Common myeloid progenitor, CD34-positive (primary cell): ENCODE measurements at regions not wholly inside any gene's neighbourhood (a gene's known extent, or its start where the extent isn't known, plus 50 kb on each side); places are given as distances from the start of the nearest gene placed in this dataset.

Experiments used
- CTCF ChIA-PET: fragments of 350-600 bp; sonication (Branson Sonifier 250); formaldehyde crosslinking; loops from one replicate; lab custom pipeline; 2021; ENCODE audit warnings: antibody characterized with exemption; lab: Charles Lee
- POLR2A ChIA-PET: fragments of 350-600 bp; sonication (Branson Sonifier 250); formaldehyde crosslinking; loops from one replicate; lab custom pipeline; 2021; ENCODE audit warnings: antibody characterized with exemption; lab: Charles Lee
- DNase-seq, 3 donors: peaks; one replicate each; pipeline versions ENCODE4 v3.0.0 to v3.0.0-alpha.2; 2013
- H3K27ac ChIP-seq, 2 experiments: 1 replicate in 1 of 2; 2 replicates in 1 of 2; pipeline ENCODE4 v1.7.0; 2013; ENCODE audit warnings: inconsistent platforms in 2 of 2, low read length in 2 of 2, mild to moderate bottlenecking in 2 of 2, low read depth in 1 of 2, moderate library complexity in 1 of 2; ENCODE audit not compliant: severe bottlenecking in 2 of 2, insufficient read depth in 1 of 2, poor library complexity in 1 of 2
- H3K27me3 ChIP-seq, 5 experiments: replicated peaks in 2 of 5; 1 replicate in 3 of 5; 2 replicates in 2 of 5; pipeline versions ENCODE4 v1.6.1 to v1.7.0; 2013; ENCODE audit warnings: low read length in 4 of 5, mild to moderate bottlenecking in 2 of 5, moderate library complexity in 2 of 5, inconsistent platforms in 1 of 5; ENCODE audit not compliant: insufficient read depth in 5 of 5, control insufficient read depth in 4 of 5
- H3K36me3 ChIP-seq, 4 experiments: 1 replicate in 2 of 4; 2 replicates in 2 of 4; pipeline versions ENCODE4 v1.6.1 to v1.7.0; 2013; ENCODE audit warnings: low read length in 3 of 4, control low read depth in 1 of 4, mild to moderate bottlenecking in 1 of 4; ENCODE audit not compliant: control insufficient read depth in 4 of 4, insufficient read depth in 4 of 4
- H3K4me1 ChIP-seq, 4 experiments: 1 replicate in 3 of 4; 2 replicates in 1 of 4; pipeline versions ENCODE4 v1.6.1 to v1.7.1; 2013; ENCODE audit warnings: low read length in 3 of 4, mild to moderate bottlenecking in 3 of 4, control low read depth in 1 of 4, inconsistent platforms in 1 of 4, moderate library complexity in 1 of 4; ENCODE audit not compliant: control insufficient read depth in 4 of 4, insufficient read depth in 4 of 4; ENCODE audit errors: control extremely low read depth in 1 of 4
- H3K4me3 ChIP-seq, 7 experiments: 1 replicate in 4 of 7; 2 replicates in 3 of 7; pipeline versions ENCODE4 v1.5.1 to v1.7.0; 2013; ENCODE audit warnings: mild to moderate bottlenecking in 7 of 7, low read length in 6 of 7, moderate library complexity in 6 of 7, inconsistent platforms in 2 of 7, low read depth in 2 of 7, control low read depth in 1 of 7; ENCODE audit not compliant: insufficient read depth in 4 of 7, control insufficient read depth in 1 of 7; ENCODE audit errors: extremely low read depth in 1 of 7
- H3K9me3 ChIP-seq, 5 experiments: 1 replicate in 4 of 5; 2 replicates in 1 of 5; pipeline versions ENCODE4 v1.6.1 to v1.7.1; 2013; ENCODE audit warnings: low read length in 4 of 5, mild to moderate bottlenecking in 2 of 5, inconsistent platforms in 1 of 5, low read depth in 1 of 5, moderate library complexity in 1 of 5; ENCODE audit not compliant: control insufficient read depth in 4 of 5, insufficient read depth in 2 of 5; ENCODE audit errors: control extremely low read depth in 1 of 5
- WGBS: methylation state at CpG from one replicate; pipeline ENCODE4 v1.1.5; 2013; ENCODE audit not compliant: insufficient coverage; 5-methylcytosine and 5-hydroxymethylcytosine counted together

DNA sequence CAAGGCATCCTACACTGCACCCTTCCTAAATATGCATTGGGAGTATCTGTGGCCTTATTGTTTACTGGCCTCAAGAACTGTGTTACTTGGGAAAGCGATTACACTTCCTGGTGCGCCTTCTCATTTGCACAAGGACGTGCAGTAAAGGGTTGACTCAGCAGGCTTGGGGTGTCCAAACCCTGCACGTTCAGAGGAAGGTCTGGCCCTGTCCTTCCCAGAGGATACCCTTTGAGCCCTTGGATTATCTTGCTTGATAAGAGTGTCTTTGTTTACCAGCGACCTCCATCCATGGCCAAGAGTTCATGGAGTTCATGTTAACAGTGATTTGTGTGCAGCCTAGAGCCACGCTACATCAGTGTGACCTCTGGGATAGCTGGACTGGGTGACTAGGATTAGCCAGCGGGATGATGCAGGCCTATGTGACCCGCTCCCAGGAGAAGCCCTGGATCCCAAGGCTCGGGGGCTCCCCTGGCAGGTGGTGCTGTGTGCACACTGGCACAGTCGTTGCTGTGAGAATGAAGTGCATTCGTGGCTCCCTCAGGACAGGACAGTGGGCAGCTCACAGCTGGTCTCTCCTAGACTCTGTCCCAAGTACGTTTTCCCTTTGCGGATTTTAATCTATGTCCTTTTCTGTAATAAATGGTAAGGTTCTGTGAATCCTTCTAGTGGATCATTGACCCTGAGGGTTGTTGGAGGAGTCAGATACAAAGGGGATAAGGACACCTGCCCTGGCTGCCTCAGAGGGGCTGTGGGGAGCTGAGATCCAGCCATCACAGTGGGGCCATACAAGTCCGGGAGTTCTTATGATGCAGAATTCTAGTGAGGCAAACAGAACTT lies 73.5 kb downstream of the TTLL2 start:
- no peak overlapping the region for H3K27ac ChIP-seq
- H3K9me3 ChIP-seq, result no peaks in the 10 kb centered on the region
- no peak for DNase-seq
- ChIA-PET POLR2A (no interaction called here), CTCF (no interaction called here)
- H3K4me1 ChIP-seq, result no peaks in the 10 kb centered on the region
- H3K27me3 ChIP-seq, result peaks cover 0 to 19% (median 0%) of the 10 kb centered on the region in 5 experiments
- H3K36me3 ChIP-seq, result no peaks in the 10 kb centered on the region
- no peak overlapping the region for H3K4me3 ChIP-seq
- 96% methylated on average over 13 of the region's 14 CpGs for WGBS

DNA sequence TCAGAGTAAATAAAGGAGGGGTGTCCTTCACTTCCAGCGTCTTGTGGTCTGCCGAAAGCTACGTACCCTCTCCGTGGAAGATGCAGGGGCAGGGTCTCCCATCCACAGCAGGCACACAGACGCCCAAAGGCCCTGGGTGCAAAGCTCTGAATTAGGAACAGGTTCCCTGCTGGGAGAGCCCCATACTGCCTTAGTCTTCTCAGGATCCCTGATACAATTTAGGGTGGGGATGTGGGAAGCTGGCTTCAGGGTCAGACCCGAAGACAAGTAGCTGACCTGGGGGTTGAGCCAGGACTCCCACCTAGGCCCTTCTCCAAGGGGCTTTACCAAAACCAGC lies 74.1 kb downstream of the TTLL2 start:
- WGBS, result 100% methylated on average over 5 of the region's 6 CpGs
- no peak for DNase-seq
- H3K27ac ChIP-seq, result no peak overlapping the region
- no peaks in the 10 kb centered on the region for H3K9me3 ChIP-seq
- H3K27me3 ChIP-seq, result peaks cover 0 to 23% (median 0%) of the 10 kb centered on the region in 5 experiments
- ChIA-PET POLR2A (interaction anchor here (0.5 kb wide), 1 partner anchor 1538 kb away, joined by 3 read pairs; no protein-coding TSS in a partner anchor), CTCF (no interaction called here)
- no peaks in the 10 kb centered on the region for H3K36me3 ChIP-seq
- H3K4me1 ChIP-seq, result no peaks in the 10 kb centered on the region
- no peak overlapping the region for H3K4me3 ChIP-seq

DNA sequence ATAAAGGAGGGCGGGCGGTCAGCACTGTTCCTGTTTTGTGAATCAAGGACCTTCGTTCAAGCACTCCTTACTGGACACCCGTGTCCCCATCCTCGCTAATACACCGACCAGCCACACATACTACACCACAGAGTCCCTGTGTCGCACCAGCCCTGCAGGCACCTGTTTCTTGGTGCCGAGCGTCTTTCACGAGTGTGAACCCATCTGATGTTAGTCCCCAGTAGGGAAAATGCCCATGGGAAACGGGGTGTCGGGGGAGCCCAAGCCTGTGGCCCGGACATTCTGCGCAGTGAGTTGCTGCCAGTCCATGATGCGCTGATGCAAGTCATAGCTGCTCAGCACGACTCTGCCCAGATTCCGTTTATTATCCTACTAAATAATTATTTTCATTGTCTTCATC lies 74.7 kb downstream of the TTLL2 start:
- no peaks in the 10 kb centered on the region for H3K4me1 ChIP-seq
- H3K27me3 ChIP-seq, result peaks cover 0 to 29% (median 0%) of the 10 kb centered on the region in 5 experiments
- H3K36me3 ChIP-seq, result no peaks in the 10 kb centered on the region
- ChIA-PET POLR2A (interaction anchor here (0.5 kb wide), 1 partner anchor 1538 kb away, joined by 3 read pairs; no protein-coding TSS in a partner anchor), CTCF (no interaction called here)
- no peak overlapping the region for H3K27ac ChIP-seq
- H3K9me3 ChIP-seq, result no peaks in the 10 kb centered on the region
- DNase-seq, result no peak
- no peak overlapping the region for H3K4me3 ChIP-seq
- 96% methylated on average over 14 of the region's 17 CpGs for WGBS

DNA sequence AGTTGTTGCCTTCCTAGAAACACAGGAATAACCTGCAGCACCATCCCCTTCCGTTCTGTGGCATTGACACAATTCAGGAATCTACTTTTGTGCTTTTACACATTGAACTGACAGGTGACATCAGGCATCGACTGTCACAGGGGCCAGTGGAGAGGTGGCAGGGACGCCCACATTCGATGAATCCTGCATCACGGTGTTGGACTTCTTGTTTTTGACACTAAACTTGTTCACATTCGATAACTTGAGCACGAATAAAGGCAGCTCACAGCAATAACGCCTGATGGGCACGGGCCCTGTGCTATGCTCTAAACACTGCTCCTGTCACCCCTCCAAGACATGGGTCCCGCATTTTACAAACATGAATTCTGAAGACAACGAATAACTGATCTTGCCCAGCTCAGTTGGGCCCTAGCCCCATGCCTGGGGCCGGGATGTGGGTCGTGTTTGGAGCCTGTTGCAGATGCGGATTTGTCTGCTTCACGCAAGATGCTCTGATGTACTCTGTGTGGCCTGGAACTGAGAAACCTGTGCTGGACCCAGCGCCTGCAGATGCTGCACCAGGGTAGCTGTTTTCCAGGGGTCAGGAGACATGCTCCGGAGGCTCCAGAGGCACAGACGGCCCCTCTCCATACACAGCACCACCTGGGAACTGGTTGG lies 75.7 kb downstream of the TTLL2 start:
- Histone ChIP-seq H3K27ac (no peak overlapping the region), H3K27me3 (peaks cover 0 to 35% (median 4%) of the 10 kb centered on the region in 5 experiments), H3K9me3 (no peaks in the 10 kb centered on the region), H3K4me3 (no peak overlapping the region), H3K36me3 (no peaks in the 10 kb centered on the region), H3K4me1 (no peaks in the 10 kb centered on the region)
- CTCF ChIA-PET, result no interaction called here
- 97% methylated on average over 16 of the region's 18 CpGs for WGBS
- DNase-seq, result no peak
- POLR2A ChIA-PET, result no interaction called here

DNA sequence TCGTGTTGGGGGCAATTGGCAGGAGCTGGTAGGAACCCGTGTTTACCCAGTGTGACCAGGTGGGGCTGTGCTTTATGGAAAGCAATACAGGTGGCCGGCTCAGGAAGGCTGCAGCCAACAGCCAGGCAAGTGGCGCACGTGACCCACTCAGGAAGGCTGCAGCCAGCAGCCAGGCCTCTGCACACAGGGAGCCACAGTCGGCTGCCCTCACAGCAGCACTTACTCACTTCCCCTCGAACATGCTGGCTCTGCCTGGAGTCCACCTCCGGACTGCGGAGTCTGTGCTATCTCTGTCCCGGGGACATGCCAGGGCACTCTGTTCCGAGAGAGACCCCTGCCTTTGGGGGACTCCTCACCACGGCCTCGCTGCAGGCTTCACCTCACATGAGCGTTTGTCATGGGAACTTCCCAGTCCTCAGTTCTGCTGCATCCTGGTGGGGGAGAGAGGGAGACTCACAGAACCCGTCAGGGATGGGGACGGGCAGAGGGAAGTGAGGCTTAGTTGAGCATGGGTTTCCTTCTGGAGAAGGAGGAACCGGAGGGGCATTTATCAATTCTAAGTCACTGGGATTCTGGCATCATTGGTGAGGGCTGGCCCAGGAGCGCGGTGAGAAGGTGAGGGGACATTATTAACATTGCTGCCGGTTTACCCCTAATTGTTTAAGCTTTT lies 76.8 kb downstream of the TTLL2 start:
- Histone ChIP-seq H3K9me3 (no peaks in the 10 kb centered on the region), H3K27me3 (peaks cover 0 to 41% (median 4%) of the 10 kb centered on the region in 5 experiments), H3K27ac (no peak overlapping the region), H3K4me3 (no peak overlapping the region), H3K36me3 (no peaks in the 10 kb centered on the region), H3K4me1 (no peaks in the 10 kb centered on the region)
- DNase-seq, result no peak
- CTCF ChIA-PET, result no interaction called here
- 62% methylated on average over 18 of the region's 20 CpGs for WGBS
- POLR2A ChIA-PET, result no interaction called here

DNA sequence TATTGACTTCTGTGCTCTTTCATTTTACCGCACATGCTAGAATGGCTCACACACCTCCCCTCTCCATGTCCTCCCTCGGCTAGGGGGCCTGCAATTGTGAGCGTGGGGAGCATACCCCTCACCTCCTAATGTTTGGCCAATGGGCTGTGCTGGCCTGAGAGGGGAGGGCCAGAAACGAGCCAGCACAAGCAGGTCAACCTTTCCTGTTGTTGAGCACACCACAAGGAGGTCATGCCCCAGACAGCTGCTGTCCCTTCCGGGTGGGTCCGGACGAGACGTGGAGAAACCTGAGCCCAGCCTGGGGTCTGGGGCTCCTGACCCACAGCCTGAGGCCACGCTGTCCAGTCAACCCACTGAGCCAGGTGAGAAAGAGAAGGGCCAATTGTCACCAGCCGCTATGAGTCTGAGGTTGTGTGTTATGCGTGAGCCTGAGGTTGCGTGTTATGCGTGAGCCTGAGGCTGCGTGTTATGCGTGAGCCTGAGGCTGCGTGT lies 77.4 kb downstream of the TTLL2 start:
- CTCF ChIA-PET, result no interaction called here
- no peak for DNase-seq
- 99% methylated on average over 8 of the region's 16 CpGs for WGBS

More for the DNA sequence above, 77.4 kb downstream of the TTLL2 start:
- H3K27ac ChIP-seq, result no peak overlapping the region
- H3K27me3 ChIP-seq, result peaks cover 0 to 41% (median 4%) of the 10 kb centered on the region in 5 experiments
- H3K9me3 ChIP-seq, result no peaks in the 10 kb centered on the region
- POLR2A ChIA-PET, result no interaction called here
- no peaks in the 10 kb centered on the region for H3K4me1 ChIP-seq
- H3K4me3 ChIP-seq, result no peak overlapping the region
- H3K36me3 ChIP-seq, result no peaks in the 10 kb centered on the region
